ENCODE measurements at regions not wholly inside any gene's neighbourhood (a gene's known extent, or its start where the extent isn't known, plus 50 kb on each side); places are given as distances from the start of the nearest gene placed in this dataset.

GRCh38 chr10:78250313-78251015 lies 216.8 kb downstream of the RPS24 start:
- no peak for DNase-seq

DNA sequence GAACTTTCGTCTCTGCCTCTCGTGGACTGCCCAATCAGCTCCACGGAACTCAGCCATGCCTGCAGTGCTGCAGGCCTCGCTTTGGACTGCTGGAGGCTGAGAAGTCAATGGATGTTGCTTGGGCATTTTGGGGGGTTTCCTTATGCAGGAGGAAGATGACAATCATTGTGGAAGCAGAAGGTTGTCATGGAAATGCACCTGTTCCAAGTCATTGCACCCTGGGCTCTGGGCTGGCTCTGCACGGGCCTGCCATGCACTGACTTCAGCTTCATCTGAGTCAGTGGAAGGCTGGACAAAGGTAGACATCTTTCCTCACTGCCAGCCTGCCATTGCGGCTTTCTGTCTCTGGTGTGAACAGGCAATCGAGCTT lies 217.3 kb downstream of the RPS24 start:
- DNase-seq, result no peak

DNA sequence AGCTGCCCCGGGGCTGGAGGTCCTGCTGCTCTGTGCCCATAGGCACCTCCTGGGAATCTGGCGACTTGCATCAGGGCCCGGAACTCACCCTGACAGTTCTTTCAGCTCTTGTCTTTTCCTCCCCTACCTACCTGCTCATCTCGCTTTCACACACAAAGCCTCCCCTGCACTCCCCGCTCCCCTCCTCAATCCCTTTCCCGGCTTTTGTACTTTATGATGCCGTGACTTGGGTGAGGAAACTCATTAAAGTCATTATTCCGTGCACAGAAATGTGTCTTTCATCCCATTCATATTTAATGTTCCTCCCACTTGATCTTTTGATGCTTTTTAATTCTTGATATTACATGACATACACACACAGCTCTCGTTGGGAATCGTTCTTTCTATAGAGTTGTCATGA lies 218.6 kb downstream of the RPS24 start:
- no peak for DNase-seq

DNA sequence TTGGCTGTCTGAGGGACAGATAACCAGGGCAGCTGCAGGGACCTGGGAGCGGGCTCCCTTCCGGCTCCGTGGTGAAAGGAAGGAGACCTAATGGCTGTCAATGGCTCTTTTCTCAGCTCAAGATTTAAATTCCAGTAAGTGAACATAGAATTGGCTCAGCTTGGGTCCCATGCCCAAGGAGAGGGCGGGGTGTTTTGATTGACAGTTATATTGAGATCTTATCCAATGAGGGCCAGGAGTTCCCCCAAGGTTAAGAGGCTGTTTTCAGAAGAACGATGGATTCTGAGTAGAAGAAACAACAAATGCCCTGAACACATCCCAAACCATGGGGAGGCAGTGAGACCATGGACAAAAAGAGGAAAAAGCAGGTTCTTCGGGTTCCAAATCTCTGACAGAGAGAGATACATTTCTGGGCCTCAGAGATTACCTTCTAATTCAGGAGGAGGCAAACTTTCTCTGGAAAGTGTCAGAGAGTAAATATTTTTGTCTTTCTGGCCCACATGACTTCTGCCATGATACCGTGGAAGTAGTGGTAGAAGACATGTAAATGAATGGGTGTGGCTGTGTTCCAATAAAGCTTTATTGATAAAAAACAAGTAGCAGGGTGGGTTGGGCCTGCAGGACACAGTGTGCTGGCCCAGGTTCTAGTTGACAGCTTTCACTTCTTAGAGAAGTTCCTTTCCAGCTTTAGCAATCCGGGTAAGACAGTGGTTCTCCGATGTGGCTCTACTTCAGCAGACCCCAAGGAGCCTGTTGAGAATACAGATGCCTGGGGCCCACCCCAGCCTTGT lies 219.6 kb downstream of the RPS24 start:
- no peak for DNase-seq

GRCh38 chr10:78254013-78254412 lies 220.3 kb downstream of the RPS24 start:
- DNase-seq, result no peak

DNA sequence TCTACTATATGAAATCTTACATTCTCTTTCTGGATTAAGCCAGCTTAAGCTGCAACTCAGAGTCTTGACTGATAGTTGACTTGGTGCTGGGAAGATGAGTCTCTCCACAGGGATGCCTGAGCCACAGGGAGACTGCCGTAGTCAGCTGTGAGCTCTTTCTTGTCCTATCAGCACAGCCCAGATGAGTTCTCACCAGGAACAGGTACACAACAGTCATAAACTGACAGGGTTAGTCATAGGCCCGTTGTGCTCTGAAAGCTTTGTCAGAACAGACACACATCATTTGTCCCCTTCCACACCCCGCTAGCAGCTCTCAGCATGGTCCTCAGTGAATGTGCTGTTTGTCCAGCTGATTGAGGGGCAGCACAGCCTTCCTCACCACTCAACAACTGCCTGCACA lies 221.6 kb downstream of the RPS24 start:
- DNase-seq, result no peak

DNA sequence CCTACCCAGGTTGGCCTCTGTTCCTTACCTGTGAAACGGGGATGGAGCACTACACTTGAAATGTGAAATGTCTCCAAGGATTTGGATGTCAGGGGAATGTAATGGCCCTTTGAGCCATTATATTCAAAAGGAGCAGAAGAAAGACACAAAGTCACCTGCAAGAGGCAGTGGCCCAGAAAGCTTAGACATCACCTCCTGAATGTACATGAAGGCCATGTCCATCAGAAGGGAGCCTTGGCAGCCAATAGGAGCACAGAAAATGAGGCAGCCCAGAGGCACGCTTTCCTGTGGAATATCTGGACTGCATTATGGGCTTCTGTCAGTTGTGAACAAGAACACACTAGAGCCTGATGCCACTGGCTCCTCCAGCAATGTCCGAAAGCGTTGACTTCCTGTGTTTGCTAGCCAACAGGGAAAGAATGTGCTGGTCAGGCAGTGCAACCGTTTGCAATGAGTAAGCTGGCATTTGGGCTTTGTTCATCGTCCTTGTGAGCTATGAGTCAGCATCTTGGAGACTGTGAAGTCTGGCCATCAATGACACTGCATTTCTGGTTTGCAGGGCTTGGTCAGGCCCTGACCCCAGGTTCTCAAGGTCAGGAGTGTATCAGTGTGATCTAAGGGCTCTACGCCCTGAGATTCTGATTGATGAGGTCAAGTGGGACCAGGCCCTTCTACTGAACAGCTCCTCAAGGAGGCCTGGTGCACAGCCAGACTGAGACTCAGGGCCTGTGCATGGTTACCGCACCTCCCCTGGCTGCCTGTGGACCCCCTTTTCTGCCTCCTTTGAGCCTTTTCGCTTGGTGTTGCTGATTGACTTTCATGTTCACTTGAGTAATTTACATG lies 222.4 kb downstream of the RPS24 start:
- no peak for DNase-seq

DNA sequence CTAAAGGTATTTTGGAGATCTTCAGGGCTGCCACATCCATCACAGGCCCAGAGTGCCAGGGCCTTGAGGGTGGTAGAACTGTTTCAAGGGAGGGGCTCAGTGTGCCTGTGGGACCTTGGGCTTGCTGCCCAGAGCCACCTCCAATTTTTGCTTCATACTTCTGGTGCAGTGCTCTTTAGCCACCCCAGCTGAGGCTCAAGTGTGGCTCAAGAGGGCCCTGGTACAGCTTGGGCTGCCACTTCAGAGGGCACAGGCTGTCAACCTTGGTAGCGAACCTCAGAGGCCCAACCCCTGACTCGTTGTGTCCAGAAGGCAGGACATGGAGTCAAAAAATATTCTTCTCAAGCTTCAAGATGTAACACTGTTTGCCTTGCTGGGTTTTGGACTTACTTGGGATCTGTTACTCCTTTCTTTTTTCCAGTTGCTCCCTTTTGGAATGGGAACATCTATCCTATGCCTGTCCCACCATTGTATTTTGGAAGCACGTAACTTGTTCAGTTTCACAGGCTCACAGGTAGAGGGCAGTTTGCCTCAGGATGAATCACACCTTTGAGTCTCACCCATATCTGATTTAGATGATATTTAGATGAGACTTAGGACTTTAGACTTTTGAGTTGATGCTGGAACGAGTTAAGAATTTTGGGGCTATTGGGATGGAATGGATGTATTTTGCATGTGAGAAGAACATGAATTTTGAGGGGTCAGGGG lies 224.8 kb downstream of the RPS24 start:
- DNase-seq, result no peak

GRCh38 chr10:78259391-78259790 lies 225.7 kb downstream of the RPS24 start:
- DNase-seq, result no peak

DNA sequence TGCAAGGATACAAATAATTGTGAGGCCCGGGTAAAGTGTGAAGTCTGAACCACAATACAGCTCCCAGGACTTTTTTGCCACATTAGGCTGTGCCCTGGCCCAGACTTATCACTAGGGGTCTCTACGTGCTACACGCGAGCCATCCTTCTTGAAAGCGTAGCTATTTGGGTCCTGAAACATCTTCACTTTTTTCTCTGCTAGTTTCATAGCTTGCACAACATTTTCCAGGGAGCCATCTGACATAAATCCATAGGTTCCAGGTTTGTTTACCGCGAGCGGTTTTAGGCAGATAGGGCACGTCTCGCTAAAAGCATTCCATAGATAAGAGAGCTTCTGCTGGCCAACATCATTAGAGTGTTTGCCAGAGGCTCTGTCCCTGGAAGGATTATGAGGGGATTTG lies 226.5 kb downstream of the RPS24 start:
- DNase-seq, result no peak

- no peak for DNase-seq
Measured at GRCh38 chr10:78260680-78261079, 227.0 kb downstream of the RPS24 start.

GRCh38 chr10:78261291-78261690 lies 227.6 kb downstream of the RPS24 start:
- DNase-seq, result no peak

DNA sequence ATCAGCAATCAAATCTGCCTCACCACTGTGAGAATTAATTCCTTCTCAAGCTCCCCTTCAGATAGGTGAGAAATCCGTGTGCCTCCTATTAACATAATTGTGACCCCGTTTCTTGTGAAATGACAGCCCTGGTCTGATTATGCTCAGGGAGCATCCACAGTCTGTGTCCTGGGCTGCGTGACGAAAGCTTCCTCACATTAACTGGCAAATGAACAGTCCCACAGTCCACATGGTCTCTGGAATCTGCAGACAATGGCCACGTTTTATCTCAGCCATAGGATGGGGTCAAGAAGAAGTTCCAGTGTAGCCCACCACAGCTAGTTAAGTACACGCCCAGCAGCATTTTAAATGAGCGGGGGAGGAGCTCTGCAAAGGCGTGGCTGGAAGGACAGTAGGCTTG lies 229.2 kb downstream of the RPS24 start:
- DNase-seq, result no peak

DNA sequence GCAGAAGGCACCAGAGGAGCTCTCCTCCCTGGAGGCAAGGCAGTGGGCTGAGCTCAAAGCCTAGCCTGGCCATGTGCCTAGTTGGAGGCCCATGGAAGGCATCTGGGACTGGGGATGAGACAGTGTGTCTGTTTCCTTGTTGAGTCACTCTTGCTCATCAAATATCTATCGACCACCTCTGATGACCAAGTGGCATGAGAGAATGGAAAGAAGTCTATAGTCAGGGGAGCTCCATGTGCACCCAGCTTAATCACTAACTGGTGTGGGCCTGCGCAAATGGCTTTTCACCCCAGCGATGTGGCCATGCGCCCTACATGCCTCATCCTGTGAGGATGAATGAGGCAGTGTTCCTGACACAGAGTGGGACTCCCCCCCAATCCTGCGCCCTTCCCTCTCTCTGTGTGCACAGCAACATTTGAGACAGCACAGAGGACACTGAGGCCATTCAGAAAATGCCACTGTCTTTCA lies 229.9 kb downstream of the RPS24 start:
- no peak for DNase-seq

- DNase-seq, result no peak
Measured at GRCh38 chr10:78264361-78264760, 230.7 kb downstream of the RPS24 start.

GRCh38 chr10:78266741-78267469 lies 233.2 kb downstream of the RPS24 start:
- no peak for DNase-seq

DNA sequence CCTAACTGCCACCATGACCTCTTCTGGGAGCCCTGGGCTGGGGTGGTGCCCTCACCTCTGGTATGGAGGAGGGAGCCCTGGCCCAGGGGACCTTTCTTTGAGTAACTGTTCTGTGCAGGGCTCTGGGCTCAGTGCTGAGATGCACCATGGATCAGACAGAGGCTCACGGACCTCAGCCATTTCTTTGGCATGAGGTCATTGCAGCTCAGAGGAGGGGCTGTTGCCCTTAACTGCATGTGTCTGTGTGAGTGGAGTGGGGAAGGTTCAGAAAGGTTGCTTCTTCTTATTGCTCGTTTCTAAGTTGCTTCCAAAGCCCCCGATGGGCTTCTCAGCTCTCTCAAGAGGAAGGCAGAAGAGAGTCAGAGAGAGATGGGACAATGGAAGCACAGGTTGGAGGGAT lies 233.9 kb downstream of the RPS24 start:
- DNase-seq, result no peak

DNA sequence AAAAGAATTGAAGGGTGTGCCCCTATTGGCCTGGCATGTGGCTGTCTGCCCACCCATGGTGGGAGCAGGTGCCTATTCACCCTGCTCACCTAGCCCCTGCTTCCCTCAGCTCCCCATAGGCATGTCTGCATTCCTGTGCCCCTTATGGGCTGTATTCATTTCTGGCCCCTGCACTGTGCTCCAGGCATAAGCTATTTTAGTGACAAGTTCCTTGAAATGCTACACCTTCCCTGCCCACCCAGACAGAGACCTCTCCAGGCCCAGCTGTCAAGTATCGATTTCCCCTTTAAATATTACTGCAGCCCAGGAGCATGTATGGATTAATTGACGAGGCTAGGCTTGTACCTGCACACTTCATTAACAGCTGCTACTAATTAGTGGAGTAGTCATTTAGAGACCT lies 235.4 kb downstream of the RPS24 start:
- no peak for DNase-seq

GRCh38 chr10:78272329-78272728 lies 238.7 kb downstream of the RPS24 start:
- no peak for DNase-seq

DNA sequence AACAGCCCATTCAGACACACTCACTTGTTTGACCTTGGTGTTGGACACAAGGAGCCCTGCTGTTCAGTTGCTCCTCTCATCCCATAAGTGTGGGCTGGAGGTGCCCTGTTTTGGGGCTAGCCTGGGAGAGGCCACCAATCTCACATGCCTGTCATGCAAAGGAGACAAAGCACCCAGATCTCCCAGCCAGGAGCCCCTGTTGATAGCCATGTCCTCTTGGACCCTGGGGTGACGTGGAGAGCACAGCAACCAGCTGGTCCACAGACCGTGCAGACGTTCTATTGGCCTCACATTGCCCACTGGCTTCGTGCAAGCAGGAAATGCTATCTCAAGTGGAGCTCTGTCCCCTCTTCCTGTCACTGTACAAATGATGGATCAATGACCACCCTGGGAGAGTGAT lies 240.8 kb downstream of the RPS24 start:
- DNase-seq, result no peak

GRCh38 chr10:78276139-78276538 lies 242.5 kb downstream of the RPS24 start:
- DNase-seq, result no peak

All from effector CD4-positive, alpha-beta T cell (primary cell).